HG02870 (cell line): ENCODE measurements at regions not wholly inside any gene's neighbourhood (a gene's known extent, or its start where the extent isn't known, plus 50 kb on each side); places are given as distances from the start of the nearest gene placed in this dataset.
"Not testable (repeated sequence)": the region's sequence is repeated elsewhere in the genome, so short reads cannot be mapped to it uniquely, and the experiment has no call there.

Experiments
- ATAC-seq: cut with Tn5 transposase; IDR thresholded peaks from one replicate; pipeline ENCODE4 v1.9.1; 2021; ENCODE audit warnings: mild to moderate bottlenecking, moderate library complexity; ENCODE audit not compliant: unreplicated experiment

DNA sequence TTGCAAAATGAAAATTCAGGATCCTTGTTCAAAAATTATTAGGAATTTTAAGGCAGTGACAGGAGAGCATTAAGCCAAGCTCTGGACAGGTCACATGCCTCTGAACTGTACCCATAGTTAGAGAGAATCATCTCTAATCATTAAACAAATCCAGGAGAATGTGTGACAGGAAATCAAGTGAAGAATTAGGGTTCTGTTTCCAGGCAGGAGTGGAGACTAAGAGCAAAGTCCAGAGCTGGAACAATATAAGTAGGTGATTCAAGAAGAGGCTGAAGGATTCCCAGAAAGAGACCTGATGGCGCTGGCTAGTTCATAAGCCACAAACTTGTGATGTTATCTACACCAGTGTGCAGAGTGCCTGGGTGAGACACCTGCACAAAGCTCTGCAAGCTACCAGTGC lies 104.6 kb upstream of the PRKG2 start:
- ATAC-seq = no peak

DNA sequence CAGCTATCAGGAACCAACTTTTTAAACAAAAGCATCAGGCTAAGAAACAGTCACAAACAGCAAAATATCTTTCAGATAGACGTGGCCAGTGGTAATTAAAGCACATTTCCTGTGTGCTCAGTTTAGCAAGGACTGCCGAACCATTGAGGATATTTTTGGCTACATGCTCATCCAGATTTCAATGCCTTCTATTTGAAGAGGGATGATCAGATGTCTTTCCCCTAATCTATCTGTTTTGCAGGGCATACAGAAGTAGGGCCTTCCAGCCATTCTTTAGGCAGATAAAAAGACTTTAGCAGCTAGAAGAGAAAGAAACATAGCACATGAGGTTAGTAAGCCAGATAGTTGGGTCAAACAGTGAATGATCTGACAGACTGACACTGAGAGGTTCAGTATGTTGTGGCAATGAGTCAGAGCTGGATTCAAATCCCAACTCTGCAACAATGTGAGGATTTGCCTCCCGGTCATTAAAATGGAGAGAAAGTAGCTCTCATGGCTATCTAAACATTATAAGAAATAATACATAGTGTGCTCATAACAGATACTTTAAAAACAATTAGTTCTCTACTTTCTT lies 100.0 kb upstream of the PRKG2 start:
- no peak for ATAC-seq

DNA sequence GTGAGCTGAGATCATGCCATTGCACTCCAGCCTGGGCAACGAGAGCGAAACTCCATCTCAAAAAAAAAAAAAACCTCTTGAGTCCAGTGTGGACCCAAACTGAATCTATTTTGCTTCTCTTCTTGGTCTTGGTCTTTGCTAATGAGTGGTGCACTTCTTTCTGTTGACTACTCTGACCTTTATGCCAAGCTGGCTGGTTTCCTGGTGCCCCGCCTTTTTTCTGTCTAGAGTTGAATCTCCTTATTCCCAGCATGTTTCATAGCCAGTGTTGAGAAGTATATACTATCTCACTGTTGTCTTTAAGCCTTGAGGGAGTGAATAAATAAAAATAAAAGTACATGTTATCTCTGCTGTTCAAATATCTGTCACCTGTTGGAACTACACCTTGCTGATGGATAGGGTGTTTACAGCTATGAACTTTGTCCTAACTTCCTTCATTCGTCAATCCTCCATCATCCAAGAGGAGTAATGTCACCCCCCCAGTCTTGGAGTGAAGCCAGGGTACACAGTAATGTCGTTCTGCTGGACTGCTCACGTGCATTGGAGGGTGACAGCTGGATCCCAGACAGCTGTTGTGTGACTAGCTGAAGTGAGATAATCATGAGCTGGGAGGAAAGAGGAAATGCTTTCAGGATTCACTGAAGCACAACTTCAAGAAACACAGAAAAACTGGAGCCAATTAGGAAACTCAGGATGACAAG lies 99.3 kb upstream of the PRKG2 start:
- ATAC-seq = no peak

DNA sequence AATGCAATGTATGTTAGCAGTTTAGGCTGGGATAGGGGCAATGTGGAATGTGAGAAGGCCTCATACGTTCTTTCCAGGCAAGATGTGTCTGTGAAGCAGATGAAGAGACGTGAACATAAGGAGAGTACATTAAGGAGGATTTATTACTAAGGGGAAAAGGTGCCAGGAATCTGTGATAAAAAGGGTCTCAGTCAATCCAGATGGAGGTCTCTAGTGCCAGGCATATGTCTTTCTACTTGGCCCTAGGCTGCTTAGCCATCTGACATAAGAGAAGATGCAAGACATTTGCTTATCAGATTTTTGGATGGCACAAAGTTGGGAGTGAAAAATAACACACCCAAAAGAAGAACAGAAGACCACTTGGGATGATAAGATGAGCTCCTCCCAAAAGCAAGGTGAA lies 93.0 kb upstream of the PRKG2 start:
- ATAC-seq = no peak

DNA sequence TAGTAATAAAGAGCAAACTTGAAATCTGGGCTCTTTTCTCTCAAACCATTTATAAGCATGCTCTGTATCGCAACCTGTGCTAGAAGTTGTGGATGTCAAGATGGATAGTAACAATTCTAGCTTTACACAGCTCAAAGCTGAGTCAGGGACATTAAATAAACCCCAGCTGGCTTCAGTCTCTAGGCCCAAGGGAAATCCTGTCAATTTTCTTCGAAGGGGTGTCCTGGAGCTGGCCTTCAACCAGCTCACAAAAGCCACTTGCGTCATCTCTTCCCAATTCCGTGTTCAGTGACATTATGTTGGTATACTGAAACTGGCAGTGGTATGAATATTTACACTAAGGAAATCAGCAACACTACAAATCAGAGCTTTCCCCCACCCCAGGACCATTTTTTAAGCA lies 89.8 kb upstream of the PRKG2 start:
- ATAC-seq = no peak

DNA sequence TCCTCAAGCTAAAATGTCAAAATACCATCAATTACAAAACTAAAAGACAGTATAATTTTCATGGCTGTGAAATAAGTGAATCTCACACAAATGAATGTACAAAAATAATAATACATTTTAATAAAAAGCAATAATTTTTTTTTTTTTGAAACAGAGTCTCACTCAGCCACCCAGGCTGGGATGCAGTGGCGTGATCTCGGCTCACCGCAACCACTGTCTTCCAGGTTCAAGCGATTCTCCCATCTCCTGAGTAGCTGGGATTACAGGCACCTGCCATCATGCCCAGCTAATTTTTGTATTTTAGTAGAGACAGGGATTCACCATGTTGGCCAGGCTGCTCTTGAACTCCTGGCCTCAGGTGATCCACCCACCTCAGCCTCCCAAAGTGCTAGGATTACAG lies 85.3 kb upstream of the PRKG2 start:
- not testable (repeated sequence) for ATAC-seq

DNA sequence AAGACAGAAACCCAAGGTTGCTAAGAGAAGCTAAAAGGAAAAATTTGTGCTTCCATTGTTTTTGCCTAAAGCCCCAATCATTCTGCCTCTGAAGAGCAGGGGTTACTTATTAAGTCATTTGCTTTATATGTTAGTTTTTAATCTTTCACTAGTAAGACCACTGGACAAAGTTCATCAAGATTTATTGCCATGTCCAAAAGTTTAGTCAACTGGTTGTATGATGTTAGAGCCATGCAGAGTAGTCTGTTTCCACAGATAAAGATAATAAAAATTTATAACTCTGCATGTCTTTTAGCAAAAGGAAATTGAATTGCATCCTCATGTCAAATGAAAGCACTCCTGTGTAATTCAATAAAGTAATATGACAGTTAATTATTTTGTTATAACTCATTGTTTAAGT lies 75.8 kb upstream of the PRKG2 start:
- ATAC-seq = no peak

DNA sequence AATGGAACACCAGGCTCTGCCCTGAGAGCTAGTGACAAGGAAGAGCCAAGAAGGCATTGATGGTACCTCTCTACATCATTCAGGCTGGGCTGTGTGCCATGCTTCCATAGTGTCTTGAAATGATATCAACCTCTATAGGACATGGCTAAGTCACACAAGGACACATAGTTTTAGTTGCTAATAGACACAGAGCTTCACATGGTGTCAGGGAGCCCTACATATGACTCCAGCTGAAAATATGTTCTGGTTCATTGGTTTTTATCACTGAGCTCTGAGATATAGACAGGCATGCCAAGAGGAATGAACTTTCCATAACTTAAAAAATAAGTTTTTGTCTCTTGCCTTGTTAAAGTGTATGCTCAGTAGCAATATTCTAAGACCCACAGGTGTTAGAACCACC lies 72.1 kb upstream of the PRKG2 start:
- ATAC-seq = no peak

DNA sequence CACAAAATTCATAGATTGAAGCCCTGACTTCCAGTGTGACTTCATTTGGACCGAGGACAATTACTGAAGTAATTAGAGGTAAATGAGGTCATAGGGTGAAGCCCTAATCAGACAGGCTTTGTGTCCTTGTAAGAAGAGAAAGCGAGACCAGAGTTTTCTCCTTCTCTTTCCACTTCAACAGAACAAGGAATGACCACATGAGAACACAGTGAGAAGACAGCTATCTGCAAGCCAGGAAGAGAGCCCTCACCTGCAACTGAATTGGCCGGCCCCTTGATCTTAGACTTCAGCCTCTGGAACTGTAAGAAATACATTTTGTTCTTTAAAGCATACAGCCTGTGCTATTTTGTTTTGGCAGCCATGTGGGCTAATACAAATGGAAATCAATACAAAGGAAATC lies 67.1 kb upstream of the PRKG2 start:
- ATAC-seq = no peak

DNA sequence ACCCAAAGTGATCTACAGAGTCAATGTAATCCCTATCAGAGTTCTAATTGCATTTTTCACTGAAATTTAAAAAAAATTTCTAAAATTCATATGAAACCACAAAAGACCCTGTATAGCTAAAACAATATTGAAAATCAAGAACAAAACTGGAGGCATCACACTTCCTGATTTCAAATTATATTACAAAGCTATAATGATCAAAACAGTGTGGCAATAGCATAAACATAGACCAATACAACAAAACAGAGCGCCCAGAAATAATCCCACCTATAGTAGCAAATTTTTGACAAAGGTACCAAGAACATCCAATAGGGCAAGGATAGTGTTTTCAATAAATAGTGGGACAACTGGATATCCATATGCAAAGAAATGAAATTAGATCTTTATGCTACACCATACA lies 59.4 kb upstream of the PRKG2 start:
- no peak for ATAC-seq

DNA sequence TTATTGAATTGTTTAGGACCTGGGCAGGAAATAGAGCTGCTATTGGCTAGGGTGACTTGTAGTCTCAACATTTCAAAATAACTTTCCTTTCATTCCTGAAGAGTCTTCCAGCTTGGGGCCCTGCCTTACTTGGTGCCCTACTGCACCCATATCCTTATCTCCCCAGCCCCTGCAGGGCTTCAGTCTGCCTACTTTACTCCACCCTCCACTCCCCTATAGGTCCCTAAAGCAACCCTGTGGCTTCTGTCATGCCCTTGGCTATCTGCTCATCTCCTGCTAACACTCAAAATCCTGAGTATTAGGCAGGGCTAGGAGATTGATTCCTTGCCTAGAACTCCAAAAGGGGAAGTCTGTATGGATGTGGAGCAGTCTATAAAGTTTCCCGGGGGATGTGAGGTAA lies 57.6 kb upstream of the PRKG2 start:
- ATAC-seq = no peak
